IMR-90 (cell line): ENCODE measurements at regions not wholly inside any gene's neighbourhood (a gene's known extent, or its start where the extent isn't known, plus 50 kb on each side); places are given as distances from the start of the nearest gene placed in this dataset.

Experiments used
- ATAC-seq: fragments of 200-7000 bp; cut with Tn5 transposase; 2 replicates; pipeline ENCODE4 v1.9.1; 2020; ENCODE audit warnings: low read depth, mild to moderate bottlenecking, moderate library complexity
- BruUV-seq: library from RNA; stranded (reverse); fragments of 400-500 nt; replicated peaks from 2 replicates; lab custom pipeline; 2021; lab: Mats Ljungman, UMichigan
- CTCF ChIA-PET: fragments of 300-600 bp; formaldehyde crosslinking; extraction: SDS; loops from one replicate; lab custom pipeline; 2021; ENCODE audit warnings: antibody characterized with exemption; lab: Yijun Ruan, JAX
- POLR2A ChIA-PET: fragments of 300-600 bp; sonication (Branson Sonifier 250); formaldehyde crosslinking; loops from one replicate; lab custom pipeline; 2022; ENCODE audit warnings: antibody characterized with exemption; ENCODE audit not compliant: unreplicated experiment; lab: Charles Lee
- DNase-seq: peaks from one replicate; pipeline ENCODE4 v3.0.0; 2013
- H2AFZ ChIP-seq: replicated peaks from 2 replicates; pipeline ENCODE3; 2013; ENCODE audit warnings: low read length, mild to moderate bottlenecking; ENCODE audit not compliant: poor library complexity
- H2AK5ac ChIP-seq: 2 replicates; pipeline ENCODE4 v1.6.1; 2013; ENCODE audit warnings: low read depth, low read length, inconsistent platforms
- H2AK9ac ChIP-seq: replicated peaks from 2 replicates; pipeline ENCODE3; 2013; ENCODE audit warnings: mild to moderate bottlenecking, low read depth, low read length, moderate library complexity; ENCODE audit not compliant: poor library complexity
- H2BK120ac ChIP-seq: 2 replicates; pipeline ENCODE4 v1.6.1; 2013; ENCODE audit warnings: low read depth, low read length, inconsistent platforms
- H2BK15ac ChIP-seq: 3 replicates; pipeline ENCODE4 v1.6.1; 2013; ENCODE audit warnings: low read depth, low read length, inconsistent platforms
- H2BK20ac ChIP-seq: 2 replicates; pipeline ENCODE4 v1.6.1; 2013; ENCODE audit warnings: low read depth, mild to moderate bottlenecking, inconsistent platforms, low read length, moderate library complexity
- H2BK5ac ChIP-seq: 2 replicates; pipeline ENCODE4 v1.6.1; 2013; ENCODE audit warnings: mild to moderate bottlenecking, low read depth, low read length, inconsistent platforms; ENCODE audit not compliant: poor library complexity, severe bottlenecking
- H3K14ac ChIP-seq: replicated peaks from 2 replicates; pipeline ENCODE4 v1.6.1; 2013; ENCODE audit warnings: low read depth, low read length, inconsistent platforms
- H3K18ac ChIP-seq: 2 replicates; pipeline ENCODE4 v1.6.1; 2013; ENCODE audit warnings: low read depth, low read length, control low read depth
- H3K23ac ChIP-seq: 2 replicates; pipeline ENCODE4 v1.6.1; 2013; ENCODE audit warnings: low read depth, low read length, inconsistent platforms
- H3K27ac ChIP-seq: 2 replicates; pipeline ENCODE4 v1.5.1; 2013; ENCODE audit warnings: mild to moderate bottlenecking, control low read depth, low read length; ENCODE audit not compliant: insufficient read depth
- H3K27me3 ChIP-seq: 2 replicates; pipeline ENCODE4 v1.6.1; 2013; ENCODE audit warnings: low read length; ENCODE audit not compliant: control insufficient read depth, insufficient read depth
- H3K36me3 ChIP-seq: 2 replicates; pipeline ENCODE4 v1.6.1; 2013; ENCODE audit warnings: low read length, mixed read lengths; ENCODE audit not compliant: control insufficient read depth, insufficient read depth
- H3K4ac ChIP-seq: 2 replicates; pipeline ENCODE4 v1.6.1; 2013; ENCODE audit warnings: low read depth, low read length, inconsistent platforms
- H3K4me1 ChIP-seq: 2 replicates; pipeline ENCODE4 v1.6.1; 2013; ENCODE audit warnings: low read length, mixed read lengths; ENCODE audit not compliant: control insufficient read depth, insufficient read depth
- H3K4me2 ChIP-seq: 2 replicates; pipeline ENCODE4 v1.6.1; 2013; ENCODE audit warnings: low read depth, mild to moderate bottlenecking, control low read depth, low read length, moderate library complexity
- H3K4me3 ChIP-seq: 2 replicates; pipeline ENCODE4 v1.5.1; 2013; ENCODE audit warnings: low read depth, mild to moderate bottlenecking, control low read depth, low read length, moderate library complexity; ENCODE audit not compliant: insufficient read depth
- H3K56ac ChIP-seq: 2 replicates; pipeline ENCODE4 v1.6.1; 2013; ENCODE audit warnings: low read length, inconsistent platforms; ENCODE audit not compliant: insufficient read depth; ENCODE audit errors: extremely low read depth
- H3K79me1 ChIP-seq, 2 experiments: 2 replicates each; pipeline ENCODE4 v1.6.1; 2013; ENCODE audit warnings: low read length in 2 of 2, inconsistent platforms in 1 of 2, low read depth in 1 of 2
- H3K9ac ChIP-seq: 2 replicates; pipeline ENCODE4 v1.6.1; 2013; ENCODE audit warnings: low read depth, low read length, control low read depth
- H3K9me1 ChIP-seq: 2 replicates; pipeline ENCODE4 v1.6.1; 2013; ENCODE audit warnings: low read length, inconsistent platforms; ENCODE audit not compliant: insufficient read depth
- H3K9me3 ChIP-seq: 2 replicates; pipeline ENCODE4 v1.6.1; 2013; ENCODE audit warnings: low read length; ENCODE audit not compliant: control insufficient read depth, insufficient read depth
- H4K20me1 ChIP-seq: 2 replicates; pipeline ENCODE4 v1.6.1; 2013; ENCODE audit warnings: low read length, inconsistent platforms; ENCODE audit not compliant: insufficient read depth
- H4K5ac ChIP-seq: 2 replicates; pipeline ENCODE4 v1.6.1; 2013; ENCODE audit warnings: mild to moderate bottlenecking, low read depth, low read length, control low read depth
- H4K8ac ChIP-seq, 2 experiments: 2 replicates each; pipeline ENCODE4 v1.6.1; 2013; ENCODE audit warnings: low read depth in 2 of 2, low read length in 2 of 2, control low read depth in 1 of 2, inconsistent platforms in 1 of 2
- H4K91ac ChIP-seq: 2 replicates; pipeline ENCODE4 v1.6.1; 2013; ENCODE audit warnings: low read depth, low read length, inconsistent platforms; ENCODE audit not compliant: insufficient read depth
- BHLHE40 ChIP-seq: fragments of 150-350 bp; IDR thresholded peaks from 2 replicates; pipeline ENCODE4 v1.6.1; 2016; ENCODE audit warnings: mild to moderate bottlenecking, low read depth, low read length
- CEBPB ChIP-seq: IDR thresholded peaks from 2 replicates; pipeline ENCODE4 v1.6.1; 2012; ENCODE audit warnings: low read depth, low read length, improper control_type of control experiment
- CHD1 ChIP-seq: IDR thresholded peaks from 2 replicates; pipeline ENCODE4 v1.6.1; 2012; ENCODE audit warnings: low read depth, low read length, improper control_type of control experiment
- CTCF ChIP-seq: conservative IDR thresholded peaks from 2 replicates; pipeline ENCODE4 v1.5.1; 2012; ENCODE audit warnings: mild to moderate bottlenecking, low read depth, low read length, improper control_type of control experiment
- FOS ChIP-seq: fragments of 150-350 bp; IDR thresholded peaks from 2 replicates; pipeline ENCODE4 v1.6.1; 2016; ENCODE audit warnings: low read depth, low read length
- MAFK ChIP-seq: IDR thresholded peaks from 2 replicates; pipeline ENCODE4 v1.6.1; 2012; ENCODE audit warnings: low read depth, low read length, improper control_type of control experiment
- MAZ ChIP-seq: IDR thresholded peaks from 2 replicates; pipeline ENCODE4 v1.6.1; 2012; ENCODE audit warnings: low read depth, mild to moderate bottlenecking, low read length, improper control_type of control experiment, moderate library complexity, borderline replicate concordance
- MXI1 ChIP-seq: IDR thresholded peaks from 2 replicates; pipeline ENCODE4 v1.6.1; 2012; ENCODE audit warnings: low read depth, mild to moderate bottlenecking, low read length, moderate library complexity, borderline replicate concordance
- NFE2L2 ChIP-seq: fragments of 150-350 bp; IDR thresholded peaks from 2 replicates; pipeline ENCODE4 v1.6.1; 2016; ENCODE audit warnings: low read depth, mild to moderate bottlenecking, low read length
- POLR2A ChIP-seq: IDR thresholded peaks from 2 replicates; pipeline ENCODE4 v1.6.1; 2012; ENCODE audit warnings: mild to moderate bottlenecking, low read depth, low read length
- RAD21 ChIP-seq: IDR thresholded peaks from 2 replicates; pipeline ENCODE4 v1.6.1; 2012; ENCODE audit warnings: low read length, improper control_type of control experiment
- RCOR1 ChIP-seq: IDR thresholded peaks from 2 replicates; pipeline ENCODE4 v1.6.1; 2012; ENCODE audit warnings: mild to moderate bottlenecking, low read length, improper control_type of control experiment; ENCODE audit not compliant: insufficient replicate concordance
- RFX5 ChIP-seq: IDR thresholded peaks from 2 replicates; pipeline ENCODE4 v1.8.0; 2012; ENCODE audit warnings: low read depth, mild to moderate bottlenecking, low read length, moderate library complexity
- SMC3 ChIP-seq: fragments of 150-350 bp; IDR thresholded peaks from 2 replicates; pipeline ENCODE4 v1.6.1; 2016; ENCODE audit warnings: low read depth, mild to moderate bottlenecking, antibody characterized with exemption, low read length, moderate library complexity
- WGBS, 2 experiments: methylation state at CpG; one replicate each; pipeline versions ENCODE4 v1.1.5 to v1.1.7; 2013; ENCODE audit warnings: missing lambda C conversion rate in 2 of 2; ENCODE audit not compliant: insufficient read length in 1 of 2; ENCODE audit errors: extremely low coverage in 2 of 2; 5-methylcytosine and 5-hydroxymethylcytosine counted together
- dilution Hi-C: fragments of 300-500 bp; cut with HindIII; formaldehyde crosslinking; loops from one replicate; pipeline ENCODE4 v1.14.3; 2018; ENCODE audit warnings: low sequenced_read_pairs; ENCODE audit not compliant: unreplicated experiment
- in situ Hi-C: fragments of 300-500 bp; cut with MboI; formaldehyde crosslinking; loops from 3 replicates; pipeline ENCODE4 v1.14.3; 2019; ENCODE audit warnings: low sequenced_read_pairs, inconsistent platforms, mixed read lengths
- intact Hi-C: fragments of 100-400 bp; cut with micrococcal nuclease; formaldehyde crosslinking; loops from 2 replicates; pipeline ENCODE4 v1.10.0; 2022
- TF ChIP-seq, protein P1 (sequence below): fragments of 150-350 bp; IDR thresholded peaks from 2 replicates; pipeline ENCODE4 v1.6.1; 2017; ENCODE audit warnings: mild to moderate bottlenecking, antibody characterized with exemption, low read length, low read depth
- TF ChIP-seq, protein P2 (sequence below): fragments of 150-350 bp; IDR thresholded peaks from 2 replicates; pipeline ENCODE4 v1.6.1; 2016; ENCODE audit warnings: low read depth, mild to moderate bottlenecking, low read length, moderate library complexity, borderline replicate concordance

GRCh38 chr2:8303322-8303832 lies 378.5 kb upstream of the ID2 start:
- Histone ChIP-seq H3K56ac (no peak overlapping the region), H3K9me1 (peaks cover 14% of the 10 kb centered on the region), H3K9ac (no peak overlapping the region), H3K23ac (no peak overlapping the region), H2BK120ac (no peak overlapping the region), H3K4me1 (peaks cover 15% of the 10 kb centered on the region), H4K91ac (0 out of 2 replicates have a peak overlapping the region, but pooled peaks have one; percentile 6), H3K9me3 (no peaks in the 10 kb centered on the region; the same call in 1 of the 2 replicates), H4K8ac (no peak overlapping the region), H3K36me3 (no peaks in the 10 kb centered on the region), H4K20me1 (peaks cover 3% of the 10 kb centered on the region; the same call in 1 of the 2 replicates), H3K4me2 (no peak overlapping the region), H3K79me1 (no peaks in the 10 kb centered on the region), H2AFZ (no peak overlapping the region), H3K27me3 (no peaks in the 10 kb centered on the region), H2BK15ac (no peak overlapping the region), H3K27ac (no peak overlapping the region), H3K18ac (no peak overlapping the region), H3K4me3 (no peak overlapping the region), H3K4ac (no peak overlapping the region), H2BK20ac (no peak overlapping the region; the same call in 1 of the 2 replicates), H2AK5ac (peak overlapping the region; percentile 27; the same call in 1 of the 2 replicates), H4K5ac (no peak overlapping the region), H2AK9ac (no peak overlapping the region), H3K14ac (no peak overlapping the region; the same call in 1 of the 2 replicates), H2BK5ac (no peak overlapping the region)
- intact Hi-C loops (loop anchor here (10.0 kb wide), 1 partner anchor 159 kb away; no protein-coding TSS in a partner anchor), dilution Hi-C loops (no loop called here), in situ Hi-C loops (loop anchor here (10.0 kb wide), 1 partner anchor 381 kb away; the partner anchor contains the start of gene ID2)
- ChIA-PET POLR2A (no interaction called here), CTCF (interaction anchor here (0.6 kb wide), 1 partner anchor 334 kb away, joined by 3 read pairs; no protein-coding TSS in a partner anchor)
- WGBS, 2 experiments: 80% methylated on average over 1 of the region's 10 CpGs; no CpG with 5 or more reads in 1 of the 2 experiments
- DNase-seq: no peak
- TF ChIP-seq CTCF (no peak), POLR2A (no peak), BHLHE40 (no peak), RAD21 (no peak), NFE2L2 (no peak), MXI1 (no peak), FOS (no peak), CHD1 (no peak), SMC3 (no peak), MAZ (no peak), RCOR1 (no peak), CEBPB (no peak), RFX5 (no peak), MAFK (no peak)
- TF ChIP-seq, protein P1, sequence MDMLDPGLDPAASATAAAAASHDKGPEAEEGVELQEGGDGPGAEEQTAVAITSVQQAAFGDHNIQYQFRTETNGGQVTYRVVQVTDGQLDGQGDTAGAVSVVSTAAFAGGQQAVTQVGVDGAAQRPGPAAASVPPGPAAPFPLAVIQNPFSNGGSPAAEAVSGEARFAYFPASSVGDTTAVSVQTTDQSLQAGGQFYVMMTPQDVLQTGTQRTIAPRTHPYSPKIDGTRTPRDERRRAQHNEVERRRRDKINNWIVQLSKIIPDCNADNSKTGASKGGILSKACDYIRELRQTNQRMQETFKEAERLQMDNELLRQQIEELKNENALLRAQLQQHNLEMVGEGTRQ: no peak
- TF ChIP-seq, protein P2, sequence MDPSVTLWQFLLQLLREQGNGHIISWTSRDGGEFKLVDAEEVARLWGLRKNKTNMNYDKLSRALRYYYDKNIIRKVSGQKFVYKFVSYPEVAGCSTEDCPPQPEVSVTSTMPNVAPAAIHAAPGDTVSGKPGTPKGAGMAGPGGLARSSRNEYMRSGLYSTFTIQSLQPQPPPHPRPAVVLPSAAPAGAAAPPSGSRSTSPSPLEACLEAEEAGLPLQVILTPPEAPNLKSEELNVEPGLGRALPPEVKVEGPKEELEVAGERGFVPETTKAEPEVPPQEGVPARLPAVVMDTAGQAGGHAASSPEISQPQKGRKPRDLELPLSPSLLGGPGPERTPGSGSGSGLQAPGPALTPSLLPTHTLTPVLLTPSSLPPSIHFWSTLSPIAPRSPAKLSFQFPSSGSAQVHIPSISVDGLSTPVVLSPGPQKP: no peak
- no TSS peak for BruUV-seq
- no peak for ATAC-seq
